Adrenal gland (tissue), 9 donors: ENCODE measurements at regions not wholly inside any gene's neighbourhood (a gene's known extent, or its start where the extent isn't known, plus 50 kb on each side); places are given as distances from the start of the nearest gene placed in this dataset.
"Not testable (repeated sequence)": the region's sequence is repeated elsewhere in the genome, so short reads cannot be mapped to it uniquely, and the experiment has no call there.

Experiments
- DNase-seq, 7 donors: peaks; one replicate each; pipeline ENCODE4 v3.0.0-alpha.2; 2019 to 2020
- H3K27ac ChIP-seq, 5 donors: fragments of 200-600 bp; sonication (generic) in 4 of 5; 1 replicate in 3 of 5; 2 replicates in 2 of 5; pipeline versions ENCODE4 v1.5.1 to v1.8.0; 2016 to 2020; ENCODE audit warnings: mild to moderate bottlenecking in 1 of 5
- H3K27me3 ChIP-seq: fragments of 200-600 bp; 2 replicates; pipeline ENCODE4 v1.8.0; 2021
- H3K36me3 ChIP-seq, 2 donors: fragments of 200-600 bp; replicated peaks in 1 of 2; 1 replicate in 1 of 2; 2 replicates in 1 of 2; pipeline versions ENCODE4 v1.5.1 to v1.8.0; 2018 to 2022
- H3K4me1 ChIP-seq, 2 donors: fragments of 200-600 bp; replicated peaks in 1 of 2; 1 replicate in 1 of 2; 2 replicates in 1 of 2; pipeline versions ENCODE4 v1.5.1 to v1.8.0; 2018 to 2021
- H3K4me3 ChIP-seq, 4 donors: fragments of 200-600 bp; sonication (generic) in 3 of 4; one replicate each; pipeline ENCODE4 v1.5.1; 2016 to 2018
- H3K9me3 ChIP-seq, 3 donors: fragments of 200-600 bp; sonication (generic) in 1 of 3; replicated peaks in 1 of 3; 1 replicate in 2 of 3; 2 replicates in 1 of 3; pipeline versions ENCODE4 v1.5.1 to v1.8.0; 2016 to 2021
- POLR2A ChIP-seq, 2 donors: fragments of 450-650 bp; IDR thresholded peaks; one replicate each; pipeline ENCODE4 v1.6.1; 2017; ENCODE audit warnings: antibody characterized with exemption in 2 of 2, mild to moderate bottlenecking in 2 of 2, moderate library complexity in 1 of 2
- WGBS, 4 donors: extraction: QIAGEN DNeasy Blood & Tissue Kit in 2 of 4; methylation state at CpG; one replicate each; pipeline versions ENCODE4 v1.1.5 to v1.1.7; 2013 to 2017; 5-methylcytosine and 5-hydroxymethylcytosine counted together
- intact Hi-C, 2 donors: fragments of 100-400 bp; cut with DNase I; formaldehyde crosslinking; loops; one replicate each; pipeline versions ENCODE4 v1.14.1 to v1.15.0; 2022 to 2023
- TF ChIP-seq, protein P1 (sequence below), 6 experiments: fragments of 450-650 bp in 4 of 6; fragments of 200-600 bp in 2 of 6; sonication (generic) in 1 of 6; IDR thresholded peaks; 1 replicate in 5 of 6; 2 replicates in 1 of 6; pipeline versions ENCODE4 v1.5.1 to v1.8.0; 2016 to 2021; ENCODE audit warnings: antibody characterized with exemption in 6 of 6, mild to moderate bottlenecking in 2 of 6, moderate library complexity in 1 of 6
- donor health status: healthy with polysubstance abuse.
- donor health status: Bipolar disorder and iron deficiency.
- donor health status: DM: yes; HTN: yes; CAD: no.
- donor health status: DM: no; HTN: no; CAD: no.
- donor health status: DM: no; HTN: no; CAD: no.

DNA sequence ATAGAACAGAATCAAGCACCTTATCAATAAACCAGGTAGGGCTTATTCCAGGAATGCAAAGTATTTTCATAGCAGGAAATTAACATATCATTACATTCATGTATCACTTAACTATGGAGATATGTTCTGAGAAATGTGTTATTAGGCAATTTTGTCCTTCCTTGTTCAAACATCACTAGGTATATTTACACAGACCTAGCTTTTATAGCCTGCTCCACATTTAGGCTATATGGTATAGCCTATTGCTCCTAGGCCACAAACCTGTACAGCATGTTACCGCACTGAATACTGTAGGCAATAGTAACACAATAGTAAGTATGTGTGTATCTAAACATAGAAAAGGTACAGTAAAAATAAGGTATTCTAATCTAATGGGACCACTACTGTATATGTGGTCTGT is 82.8 kb upstream of the KCTD1 start:
- no peak for TF ChIP-seq POLR2A (IDR thresholded peaks at IDR 0.05)
- TF ChIP-seq, protein P1, sequence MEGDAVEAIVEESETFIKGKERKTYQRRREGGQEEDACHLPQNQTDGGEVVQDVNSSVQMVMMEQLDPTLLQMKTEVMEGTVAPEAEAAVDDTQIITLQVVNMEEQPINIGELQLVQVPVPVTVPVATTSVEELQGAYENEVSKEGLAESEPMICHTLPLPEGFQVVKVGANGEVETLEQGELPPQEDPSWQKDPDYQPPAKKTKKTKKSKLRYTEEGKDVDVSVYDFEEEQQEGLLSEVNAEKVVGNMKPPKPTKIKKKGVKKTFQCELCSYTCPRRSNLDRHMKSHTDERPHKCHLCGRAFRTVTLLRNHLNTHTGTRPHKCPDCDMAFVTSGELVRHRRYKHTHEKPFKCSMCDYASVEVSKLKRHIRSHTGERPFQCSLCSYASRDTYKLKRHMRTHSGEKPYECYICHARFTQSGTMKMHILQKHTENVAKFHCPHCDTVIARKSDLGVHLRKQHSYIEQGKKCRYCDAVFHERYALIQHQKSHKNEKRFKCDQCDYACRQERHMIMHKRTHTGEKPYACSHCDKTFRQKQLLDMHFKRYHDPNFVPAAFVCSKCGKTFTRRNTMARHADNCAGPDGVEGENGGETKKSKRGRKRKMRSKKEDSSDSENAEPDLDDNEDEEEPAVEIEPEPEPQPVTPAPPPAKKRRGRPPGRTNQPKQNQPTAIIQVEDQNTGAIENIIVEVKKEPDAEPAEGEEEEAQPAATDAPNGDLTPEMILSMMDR (IDR thresholded peaks at IDR 0.05) = no peak
- Histone ChIP-seq H3K27ac (no peak overlapping the region), H3K4me1 (no peaks in the 10 kb centered on the region), H3K27me3 (no peaks in the 10 kb centered on the region), H3K4me3 (no peak overlapping the region), H3K9me3 (no peaks in the 10 kb centered on the region), H3K36me3 (no peaks in the 10 kb centered on the region)
- intact Hi-C loops = no loop called here
- no peak for DNase-seq
- WGBS, 4 donors = 0 to 100% (median 54%) methylated on average over 1 of the region's 1 CpG

DNA sequence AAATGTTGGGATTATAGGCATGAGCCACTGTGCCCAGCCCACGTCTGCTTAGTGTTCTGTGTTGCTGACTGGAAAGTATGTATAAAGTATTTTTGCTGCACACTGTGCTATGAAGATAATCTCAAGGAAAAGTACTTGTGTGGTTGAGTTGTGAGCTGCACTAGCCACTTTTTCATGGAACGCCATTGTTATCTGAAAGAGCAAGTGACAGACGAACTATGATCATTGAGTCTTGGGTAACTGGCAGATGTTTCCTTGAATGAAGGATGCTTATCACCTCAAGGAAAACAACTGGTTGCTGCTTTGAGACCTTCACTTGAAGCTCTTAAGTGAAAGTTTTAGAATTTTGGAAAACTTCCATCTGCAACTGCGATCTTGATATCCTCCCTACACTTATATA is 82.2 kb upstream of the KCTD1 start:
- Histone ChIP-seq H3K27me3 (no peaks in the 10 kb centered on the region), H3K4me3 (no peak overlapping the region), H3K9me3 (no peaks in the 10 kb centered on the region), H3K4me1 (no peaks in the 10 kb centered on the region), H3K27ac (no peak overlapping the region), H3K36me3 (no peaks in the 10 kb centered on the region)
- DNase-seq = no peak
- no peak for TF ChIP-seq POLR2A (IDR thresholded peaks at IDR 0.05)
- TF ChIP-seq, protein P1 (IDR thresholded peaks at IDR 0.05) = no peak
- intact Hi-C loops = no loop called here
- 92 to 97% (median 95%) methylated on average over 4 of the region's 4 CpGs for WGBS, 4 donors

DNA sequence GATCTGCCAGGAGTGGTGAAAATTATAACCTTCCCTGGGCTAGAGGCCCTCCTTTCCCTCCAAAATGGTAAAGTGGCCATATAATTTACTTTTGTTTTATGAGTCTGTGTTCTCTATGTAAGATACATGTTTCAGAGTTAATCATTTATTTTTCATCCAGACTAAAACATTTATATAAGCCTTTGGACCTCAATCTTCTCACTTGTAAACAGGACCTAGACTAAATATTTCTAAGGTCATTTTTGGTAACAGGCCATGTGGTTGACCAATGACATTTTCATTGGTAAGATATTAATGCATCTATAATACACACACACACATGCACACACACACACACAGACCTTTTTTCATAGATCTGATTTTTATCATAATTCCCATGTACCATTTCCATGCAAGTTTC is 79.7 kb upstream of the KCTD1 start:
- TF ChIP-seq, protein P1 (IDR thresholded peaks at IDR 0.05) = no peak
- TF ChIP-seq POLR2A (IDR thresholded peaks at IDR 0.05) = no peak
- intact Hi-C loops = no loop called here
- no peak for DNase-seq
- no peaks in the 10 kb centered on the region for H3K27me3 ChIP-seq
- H3K36me3 ChIP-seq = no peaks in the 10 kb centered on the region
- H3K27ac ChIP-seq = no peak overlapping the region
- no peak overlapping the region for H3K4me3 ChIP-seq
- peaks cover 0 to 8% (median 0%) of the 10 kb centered on the region in 3 donors for H3K9me3 ChIP-seq
- no peaks in the 10 kb centered on the region for H3K4me1 ChIP-seq

DNA sequence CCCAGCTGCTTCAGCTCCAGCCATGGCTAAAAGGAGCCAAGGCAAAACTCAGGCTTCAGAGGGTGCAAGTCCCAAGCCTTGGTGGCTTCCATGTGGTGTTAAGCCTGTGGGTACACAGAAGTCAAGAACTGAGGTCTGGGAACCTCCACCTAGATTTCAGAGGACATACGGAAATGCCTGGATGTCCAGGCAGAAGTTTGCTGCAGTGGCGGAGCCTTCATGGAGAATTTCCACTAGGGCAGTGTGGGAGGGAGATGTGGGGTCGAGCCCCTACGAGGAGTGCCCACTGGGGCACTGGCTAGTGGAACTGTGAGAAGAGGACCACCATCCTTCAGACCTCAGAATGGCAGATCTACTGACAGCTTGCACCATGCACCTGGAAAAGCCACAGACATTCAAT is 76.1 kb upstream of the KCTD1 start:
- intact Hi-C loops = loop anchor here in 1 of 2 donors (5.0 kb wide), 1 partner anchor 148 kb away; no protein-coding TSS in a partner anchor
- 81 to 95% (median 90%) methylated on average over 3 to 4 of the region's 4 CpGs for WGBS, 4 donors

DNA sequence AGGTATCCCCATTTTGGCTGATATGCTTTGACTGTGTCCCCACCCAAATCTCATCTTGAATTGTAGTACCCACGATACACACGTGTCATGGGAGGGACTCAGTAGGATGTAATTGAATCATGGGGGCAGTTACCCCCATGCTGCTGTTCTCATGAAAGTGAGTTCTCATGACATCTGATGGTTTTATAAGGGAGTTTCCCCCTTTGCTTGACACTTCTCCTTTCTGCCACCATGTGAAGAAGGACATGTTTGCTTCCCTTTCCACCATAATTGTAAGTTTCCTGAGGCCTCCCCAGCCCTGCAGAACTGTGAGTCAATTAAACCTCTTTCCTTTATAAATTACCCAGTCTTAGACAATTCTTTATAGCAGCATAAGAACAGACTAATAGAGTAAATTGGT is 75.0 kb upstream of the KCTD1 start:
- 91 to 100% (median 97%) methylated on average over 2 of the region's 2 CpGs for WGBS, 4 donors
- H3K4me3 ChIP-seq, H3K27ac ChIP-seq, DNase-seq, H3K9me3 ChIP-seq, H3K4me1 ChIP-seq, H3K36me3 ChIP-seq, H3K27me3 ChIP-seq: not testable (repeated sequence)
- intact Hi-C loops = loop anchor here in 1 of 2 donors (5.0 kb wide), 1 partner anchor 149 kb away; no protein-coding TSS in a partner anchor

More for the DNA sequence above, 76.1 kb upstream of the KCTD1 start:
- Histone ChIP-seq H3K36me3 (no peaks in the 10 kb centered on the region), H3K27ac (no peak overlapping the region), H3K4me3 (no peak overlapping the region), H3K27me3 (no peaks in the 10 kb centered on the region), H3K9me3 (peaks cover 0 to 8% (median 0%) of the 10 kb centered on the region in 3 donors), H3K4me1 (no peaks in the 10 kb centered on the region)
- TF ChIP-seq, protein P1 (IDR thresholded peaks at IDR 0.05) = no peak
- TF ChIP-seq POLR2A (IDR thresholded peaks at IDR 0.05) = no peak
- DNase-seq = no peak
